ENCODE measurements at regions not wholly inside any gene's neighbourhood (a gene's known extent, or its start where the extent isn't known, plus 50 kb on each side); places are given as distances from the start of the nearest gene placed in this dataset.
"Not testable (repeated sequence)": the region's sequence is repeated elsewhere in the genome, so short reads cannot be mapped to it uniquely, and the experiment has no call there.

- peak in 1 of 3 donors; percentile 55 for DNase-seq
These were observed 567.4 kb downstream of the COL12A1 start for GRCh38 chr6:74638412-74638811.

GRCh38 chr6:74632196-74632875 is 573.5 kb downstream of the COL12A1 start:
- DNase-seq: no peak

- DNase-seq: no peak
These were observed 574.3 kb downstream of the COL12A1 start for GRCh38 chr6:74631564-74631963.

- DNase-seq: no peak
These were observed 579.6 kb downstream of the COL12A1 start for GRCh38 chr6:74626288-74626687.

- no peak for DNase-seq
These were observed 582.8 kb downstream of the COL12A1 start for GRCh38 chr6:74623027-74623426.

- DNase-seq: no peak
These were observed 594.6 kb downstream of the COL12A1 start for GRCh38 chr6:74611220-74611619.

GRCh38 chr6:74610352-74610751 is 595.5 kb downstream of the COL12A1 start:
- DNase-seq: no peak

- DNase-seq: no peak
These were observed 596.0 kb downstream of the COL12A1 start for GRCh38 chr6:74609871-74610270.

- no peak for DNase-seq
These were observed 597.9 kb downstream of the COL12A1 start for GRCh38 chr6:74607934-74608333.

GRCh38 chr6:74607468-74607867 is 598.4 kb downstream of the COL12A1 start:
- DNase-seq: no peak

- peak; percentile 65 to 94 (median 70) for DNase-seq
These were observed 599.2 kb downstream of the COL12A1 start for GRCh38 chr6:74606582-74607071.

- DNase-seq: peak in 1 of 3 donors; percentile 42
These were observed 599.8 kb downstream of the COL12A1 start for GRCh38 chr6:74605922-74606581.

- no peak for DNase-seq
These were observed 601.6 kb downstream of the COL12A1 start for GRCh38 chr6:74604279-74604678.

GRCh38 chr6:74603322-74604076 is 602.4 kb downstream of the COL12A1 start:
- peak in 1 of 3 donors; percentile 28 for DNase-seq

- DNase-seq: no peak
These were observed 603.6 kb downstream of the COL12A1 start for GRCh38 chr6:74602206-74602605.

- DNase-seq: no peak
These were observed 607.1 kb downstream of the COL12A1 start for GRCh38 chr6:74598462-74599393.

- DNase-seq: no peak
These were observed 608.0 kb downstream of the COL12A1 start for GRCh38 chr6:74597840-74598239.

- no peak for DNase-seq
These were observed 608.6 kb downstream of the COL12A1 start for GRCh38 chr6:74597266-74597665.

- DNase-seq: no peak
These were observed 609.3 kb downstream of the COL12A1 start for GRCh38 chr6:74596588-74596987.

- not testable (repeated sequence) for DNase-seq
These were observed 611.5 kb downstream of the COL12A1 start for GRCh38 chr6:74594350-74594749.

- no peak for DNase-seq
These were observed 617.6 kb downstream of the COL12A1 start for GRCh38 chr6:74588094-74588832.
